Glomerular visceral epithelial cell (primary cell): ENCODE measurements at regions not wholly inside any gene's neighbourhood (a gene's known extent, or its start where the extent isn't known, plus 50 kb on each side); places are given as distances from the start of the nearest gene placed in this dataset.

Experiments used
- DNase-seq: peaks from one replicate; pipeline ENCODE4 v3.0.0-alpha.2; 2016; ENCODE audit errors: extremely low spot score

DNA sequence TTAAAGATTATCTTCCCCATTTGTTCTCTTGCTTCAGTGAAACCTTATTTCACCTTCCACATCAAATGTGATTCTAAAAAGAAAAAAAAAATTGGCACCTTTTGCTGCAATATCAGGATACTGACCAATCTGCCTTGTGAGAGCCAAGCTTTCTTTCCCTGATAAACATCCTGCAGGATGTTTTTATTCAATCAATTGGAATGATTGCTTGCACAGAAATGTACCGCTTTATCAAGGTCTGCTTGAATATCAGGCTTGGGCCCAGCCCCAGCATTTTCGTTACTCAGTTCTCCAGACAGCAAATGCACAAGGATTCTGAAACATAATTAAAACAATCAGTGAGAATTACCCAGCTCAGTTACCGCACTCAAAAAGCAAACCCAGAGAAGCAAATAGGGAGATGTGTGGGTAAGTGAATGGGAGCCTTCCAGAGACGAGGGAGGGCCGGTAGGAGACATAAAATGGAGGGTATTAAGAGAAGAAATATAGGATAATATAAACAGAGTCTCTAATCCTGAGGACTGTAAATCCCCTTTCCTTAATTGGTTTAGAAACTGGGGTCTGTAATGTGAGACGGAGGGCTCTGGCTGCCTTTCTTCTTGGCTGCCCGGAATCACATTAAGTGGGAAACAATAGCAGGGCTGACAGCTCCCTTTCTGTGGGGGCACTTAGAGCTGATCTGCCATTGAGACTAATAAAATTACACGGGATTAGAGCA is 291.8 kb downstream of the ICOS start:
- no peak for DNase-seq

- DNase-seq: no peak
Measured at GRCh38 chr2:204234248-204234647, 297.7 kb downstream of the ICOS start.

- peak; percentile 4 for DNase-seq
Measured at GRCh38 chr2:204234879-204235278, 298.3 kb downstream of the ICOS start.

DNA sequence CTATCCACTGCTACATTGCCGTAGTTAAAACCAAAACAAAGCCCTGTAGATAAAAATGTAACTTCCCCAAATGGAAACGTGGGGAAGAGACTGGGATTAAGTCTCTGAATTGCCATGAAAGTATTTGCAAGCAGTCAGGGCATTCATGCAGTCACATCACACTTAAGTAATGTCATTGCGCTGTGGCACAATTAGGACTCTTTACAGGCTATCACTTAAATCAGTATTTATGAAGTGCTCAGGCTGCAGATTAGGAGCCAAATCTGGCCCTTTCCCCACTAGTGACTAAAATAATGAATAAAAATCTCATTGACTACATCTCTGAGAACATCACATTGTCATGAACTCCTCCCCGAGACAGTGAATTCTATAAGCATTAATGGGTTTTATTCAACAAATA is 300.9 kb downstream of the ICOS start:
- DNase-seq: no peak

DNA sequence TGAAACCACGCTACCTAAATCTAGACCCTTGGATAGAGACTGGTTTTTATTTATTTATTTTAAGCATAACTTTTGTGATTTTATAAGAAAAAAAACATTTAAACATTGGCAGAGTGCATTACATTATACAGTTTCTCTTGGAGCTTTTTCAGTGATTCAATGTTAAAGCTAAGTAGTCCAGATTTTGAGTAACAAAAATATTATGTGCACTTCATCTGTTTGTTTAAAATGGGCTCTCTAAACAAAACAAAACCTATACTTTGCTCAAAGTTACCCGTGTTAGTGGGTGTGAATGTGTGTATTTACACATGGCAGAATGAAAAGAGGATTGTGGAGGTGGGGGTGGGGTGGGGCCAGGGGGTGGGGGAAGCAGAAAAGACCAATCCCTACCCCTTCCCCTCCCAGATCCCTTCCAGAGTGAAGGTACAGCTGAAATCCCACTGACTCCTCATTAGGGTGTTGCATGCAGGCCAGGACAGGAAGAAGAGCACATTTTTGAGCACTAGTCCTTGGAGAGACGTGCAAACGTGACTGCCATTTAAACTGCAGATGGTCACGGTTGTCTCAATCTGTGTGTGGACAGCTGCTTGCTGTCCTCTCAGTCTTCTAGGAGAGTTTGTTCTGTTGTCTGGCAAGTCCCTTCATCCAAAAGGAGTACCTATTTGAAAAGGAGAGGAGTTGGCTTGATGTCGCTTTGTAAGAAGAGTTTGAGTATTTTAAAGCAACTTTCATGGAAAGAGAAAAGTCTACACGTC is 303.0 kb downstream of the ICOS start:
- DNase-seq: no peak

- DNase-seq: no peak
Measured at GRCh38 chr2:204240961-204241360, 304.3 kb upstream of the PARD3B start.

- no peak for DNase-seq
Measured at GRCh38 chr2:204249437-204249836, 295.8 kb upstream of the PARD3B start.

- no peak for DNase-seq
Measured at GRCh38 chr2:204250692-204251091, 294.6 kb upstream of the PARD3B start.

- no peak for DNase-seq
Measured at GRCh38 chr2:204251158-204251997, 293.9 kb upstream of the PARD3B start.

DNA sequence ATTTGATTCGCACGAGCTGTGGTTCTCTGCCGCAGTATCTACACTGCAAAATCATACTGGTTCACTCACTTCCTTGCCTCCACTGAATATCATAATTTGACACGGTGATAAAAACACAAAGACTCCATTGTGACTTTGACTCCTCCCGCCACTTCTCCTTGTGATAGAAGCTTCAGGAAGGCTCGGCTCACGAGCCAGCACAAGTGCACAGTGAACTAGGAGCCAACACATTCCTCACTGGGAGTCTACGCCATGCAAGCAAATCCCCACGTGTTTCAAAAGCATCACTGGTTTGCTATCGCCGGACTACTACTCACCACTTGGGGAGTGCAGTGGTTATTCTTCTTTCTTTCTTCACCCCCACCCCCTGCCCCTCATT is 293.3 kb upstream of the PARD3B start:
- no peak for DNase-seq

- no peak for DNase-seq
Measured at GRCh38 chr2:204255071-204255470, 290.2 kb upstream of the PARD3B start.

DNA sequence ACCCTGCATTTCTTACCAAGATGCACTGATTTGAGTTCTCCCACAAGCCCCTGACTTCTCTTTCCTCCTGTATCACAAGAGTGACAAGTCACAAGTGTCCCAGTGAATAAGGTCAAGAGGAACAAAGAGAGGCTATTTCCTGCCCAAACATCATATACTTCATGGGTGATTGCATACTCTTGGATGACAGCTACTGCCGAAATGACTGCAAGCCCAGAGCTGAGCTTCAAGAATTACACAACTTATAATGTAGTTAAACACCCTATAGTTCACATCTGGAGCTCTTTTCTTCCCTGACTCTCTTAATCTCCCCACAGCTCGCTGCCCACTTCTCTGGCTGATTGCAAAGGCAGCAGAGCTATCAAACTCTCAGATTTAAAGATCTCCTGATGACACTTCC is 289.7 kb upstream of the PARD3B start:
- no peak for DNase-seq

- DNase-seq: no peak
Measured at GRCh38 chr2:204257781-204258180, 287.5 kb upstream of the PARD3B start.

DNA sequence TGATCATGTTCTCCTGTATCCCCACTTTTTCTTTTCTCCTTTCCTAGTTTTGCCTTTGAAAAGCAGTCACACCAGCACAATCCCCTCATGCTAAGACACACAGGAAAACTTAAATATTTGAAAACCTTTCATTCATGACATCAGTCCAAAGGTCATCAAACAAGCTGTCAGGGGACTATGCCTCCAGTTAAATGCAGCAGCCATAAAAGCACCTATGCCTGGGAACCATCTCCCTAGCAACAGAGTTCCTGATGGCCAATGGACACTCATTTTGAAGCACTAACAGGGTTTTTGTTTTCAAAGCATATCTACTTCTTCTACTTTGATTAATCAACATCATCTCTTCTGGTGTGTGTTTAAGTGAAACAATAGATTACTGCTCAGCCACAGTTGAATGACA is 286.4 kb upstream of the PARD3B start:
- DNase-seq: no peak

DNA sequence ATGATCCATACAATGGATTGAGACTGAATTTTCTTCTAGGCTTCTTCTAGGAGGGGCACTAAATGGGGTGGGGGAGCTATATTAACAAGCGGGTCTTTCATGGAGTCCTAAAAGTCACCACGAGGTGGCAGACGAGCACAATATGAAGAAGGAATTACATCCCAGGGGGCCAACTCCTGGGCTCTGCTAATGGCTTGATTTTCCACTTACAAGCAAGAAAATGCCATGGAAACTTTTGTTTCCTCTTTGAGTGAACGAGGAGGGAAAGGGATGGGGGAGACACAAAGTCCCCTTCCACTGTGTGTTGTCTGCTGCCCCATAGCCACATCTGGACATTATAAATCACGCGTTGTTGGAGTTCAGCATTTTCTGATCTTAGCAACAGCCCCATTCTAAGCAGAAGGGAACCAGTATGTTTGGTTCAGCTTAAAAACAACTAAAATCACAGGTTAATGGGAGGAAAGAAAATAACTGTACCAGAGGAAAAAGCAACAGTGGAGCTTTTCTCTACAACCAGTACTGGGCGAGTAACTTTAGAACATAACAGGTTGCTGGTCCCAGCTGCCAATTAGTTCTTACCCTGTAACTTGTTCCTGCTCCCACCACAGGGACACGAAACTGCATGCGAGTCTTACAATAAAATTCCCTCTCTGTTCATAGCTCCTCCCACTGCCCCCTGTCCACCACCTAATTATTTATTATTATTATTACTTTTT is 285.0 kb upstream of the PARD3B start:
- peak; percentile 67 for DNase-seq

GRCh38 chr2:204260901-204261300 is 284.4 kb upstream of the PARD3B start:
- no peak for DNase-seq

DNA sequence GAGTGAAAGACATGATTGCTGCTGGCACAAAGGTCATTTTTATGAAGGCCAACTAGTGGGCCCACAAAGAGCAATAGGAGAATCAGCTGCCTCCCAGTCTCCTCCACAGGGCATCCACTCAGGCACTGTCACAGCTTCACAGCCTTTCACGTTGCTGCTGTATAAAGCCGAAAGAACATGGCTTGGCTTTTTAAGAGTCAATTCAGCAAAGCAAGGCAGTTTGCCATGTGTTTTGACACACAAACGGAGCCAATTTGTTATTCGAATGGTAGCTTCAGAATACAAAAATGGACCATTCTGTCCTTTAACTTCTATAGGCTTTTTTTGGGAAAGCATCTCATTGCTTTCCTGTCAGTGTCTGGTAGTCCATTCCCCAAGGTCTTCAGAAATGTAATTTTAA is 283.4 kb upstream of the PARD3B start:
- DNase-seq: no peak

DNA sequence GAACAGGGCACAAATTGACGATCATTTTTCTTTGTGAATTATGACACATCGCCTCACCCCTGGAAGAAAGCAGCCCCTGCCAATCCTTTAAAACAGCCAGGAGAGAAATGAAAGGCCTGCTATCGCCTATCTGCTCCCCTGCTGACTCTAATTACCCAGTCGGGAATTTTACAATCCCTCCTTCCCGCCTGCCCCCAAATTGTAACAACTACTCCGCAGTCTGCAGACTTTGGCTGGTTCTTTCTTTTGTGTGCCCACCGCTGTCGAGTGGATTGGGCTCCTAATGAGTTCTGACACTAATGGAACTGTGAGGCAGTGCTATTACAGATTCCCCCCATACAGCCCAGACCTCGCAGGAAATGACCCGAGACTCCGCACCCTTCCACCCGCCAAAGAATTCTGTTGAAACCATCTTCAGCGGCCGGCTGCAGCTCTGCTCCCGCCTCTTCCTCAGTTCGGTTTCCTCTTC is 281.2 kb upstream of the PARD3B start:
- DNase-seq: no peak

GRCh38 chr2:204264621-204265140 is 280.6 kb upstream of the PARD3B start:
- DNase-seq: no peak

DNA sequence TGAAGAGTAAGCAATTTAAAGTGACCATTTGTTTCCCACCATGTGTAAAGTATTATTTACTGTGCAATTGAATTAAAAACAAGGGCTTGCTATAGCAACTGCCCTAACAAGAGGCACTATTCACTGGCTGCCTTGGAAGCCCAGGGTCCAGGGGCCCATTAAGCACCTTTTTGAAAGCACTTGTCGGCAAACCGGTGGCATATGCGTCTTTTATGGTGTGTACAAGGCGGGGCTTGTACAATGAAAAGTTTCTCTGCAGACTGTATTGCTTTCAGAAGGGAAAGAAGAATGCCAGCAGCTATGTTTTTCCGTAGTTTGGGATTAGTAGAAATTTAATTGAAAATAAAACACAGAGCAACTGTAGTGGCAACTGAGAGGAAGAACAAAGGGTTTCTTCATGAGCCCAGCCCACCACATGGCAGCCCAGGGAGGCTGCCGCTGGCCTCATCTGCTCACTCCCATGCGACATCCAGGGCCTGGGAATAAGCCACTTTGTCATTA is 279.5 kb upstream of the PARD3B start:
- no peak for DNase-seq

- DNase-seq: no peak
Measured at GRCh38 chr2:204268458-204268857, 276.8 kb upstream of the PARD3B start.
